ENCODE measurements at regions not wholly inside any gene's neighbourhood (a gene's known extent, or its start where the extent isn't known, plus 50 kb on each side); places are given as distances from the start of the nearest gene placed in this dataset.

DNA sequence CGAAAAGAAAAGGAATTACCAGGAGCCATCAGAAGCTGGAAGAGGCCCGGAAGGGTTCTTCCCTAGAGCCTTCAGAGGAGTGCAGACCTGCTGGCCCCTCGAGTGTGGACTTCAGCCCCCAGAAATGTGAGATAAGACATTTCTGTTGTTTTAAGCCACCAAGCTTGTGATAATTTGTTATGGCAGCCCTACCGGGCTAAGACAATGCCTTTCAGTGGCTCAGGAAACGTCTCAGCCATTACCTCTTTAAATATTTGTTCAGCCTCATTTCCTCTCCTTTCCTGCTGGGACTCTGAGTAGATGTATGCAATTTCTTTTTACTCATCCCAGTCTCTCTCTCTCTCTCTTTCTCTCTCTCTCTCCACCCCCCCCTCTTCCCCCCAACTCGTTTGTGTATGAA lies 174.7 kb upstream of the GRB10 start:
- no peaks in the 10 kb centered on the region for H3K79me2 ChIP-seq (ENCODE audit: insufficient read depth, low read length)
- H3K9ac ChIP-seq (ENCODE audit: low read depth, low read length, poor library complexity, severe bottlenecking), result no peak overlapping the region
- H2AFZ ChIP-seq (ENCODE audit: low read length), result no peak overlapping the region
- no peak overlapping the region for H3K4me3 ChIP-seq (ENCODE audit: low read length, poor library complexity, severe bottlenecking)
- no peaks in the 10 kb centered on the region for H3K36me3 ChIP-seq (ENCODE audit: insufficient read depth, low read length)
- H3K27me3 ChIP-seq (ENCODE audit: insufficient read depth, low read length, poor library complexity, severe bottlenecking), result no peaks in the 10 kb centered on the region
- H3K9me2 ChIP-seq (replicated peaks; ENCODE audit: low read depth, low read length), result no peaks in the 10 kb centered on the region
- H3K4me1 ChIP-seq (ENCODE audit: insufficient read depth, low read length, poor library complexity, severe bottlenecking), result peaks cover 8% of the 10 kb centered on the region
- H4K20me1 ChIP-seq (ENCODE audit: insufficient read depth, low read length, poor library complexity, severe bottlenecking), result no peaks in the 10 kb centered on the region
- no peaks in the 10 kb centered on the region for H3K9me3 ChIP-seq (ENCODE audit: insufficient read depth, low read depth, low read length)
- TF ChIP-seq EZH2phosphoT487 (IDR thresholded peaks at IDR 0.05; ENCODE audit: borderline replicate concordance), result no peak
- TF ChIP-seq, protein P1, sequence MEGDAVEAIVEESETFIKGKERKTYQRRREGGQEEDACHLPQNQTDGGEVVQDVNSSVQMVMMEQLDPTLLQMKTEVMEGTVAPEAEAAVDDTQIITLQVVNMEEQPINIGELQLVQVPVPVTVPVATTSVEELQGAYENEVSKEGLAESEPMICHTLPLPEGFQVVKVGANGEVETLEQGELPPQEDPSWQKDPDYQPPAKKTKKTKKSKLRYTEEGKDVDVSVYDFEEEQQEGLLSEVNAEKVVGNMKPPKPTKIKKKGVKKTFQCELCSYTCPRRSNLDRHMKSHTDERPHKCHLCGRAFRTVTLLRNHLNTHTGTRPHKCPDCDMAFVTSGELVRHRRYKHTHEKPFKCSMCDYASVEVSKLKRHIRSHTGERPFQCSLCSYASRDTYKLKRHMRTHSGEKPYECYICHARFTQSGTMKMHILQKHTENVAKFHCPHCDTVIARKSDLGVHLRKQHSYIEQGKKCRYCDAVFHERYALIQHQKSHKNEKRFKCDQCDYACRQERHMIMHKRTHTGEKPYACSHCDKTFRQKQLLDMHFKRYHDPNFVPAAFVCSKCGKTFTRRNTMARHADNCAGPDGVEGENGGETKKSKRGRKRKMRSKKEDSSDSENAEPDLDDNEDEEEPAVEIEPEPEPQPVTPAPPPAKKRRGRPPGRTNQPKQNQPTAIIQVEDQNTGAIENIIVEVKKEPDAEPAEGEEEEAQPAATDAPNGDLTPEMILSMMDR (conservative IDR thresholded peaks at IDR 0.05; ENCODE audit: low read length), result no peak
- H3F3A ChIP-seq (ENCODE audit: low read depth), result no peaks in the 10 kb centered on the region
- H3K4me2 ChIP-seq (ENCODE audit: low read depth, low read length, poor library complexity, severe bottlenecking), result no peak overlapping the region

DNA sequence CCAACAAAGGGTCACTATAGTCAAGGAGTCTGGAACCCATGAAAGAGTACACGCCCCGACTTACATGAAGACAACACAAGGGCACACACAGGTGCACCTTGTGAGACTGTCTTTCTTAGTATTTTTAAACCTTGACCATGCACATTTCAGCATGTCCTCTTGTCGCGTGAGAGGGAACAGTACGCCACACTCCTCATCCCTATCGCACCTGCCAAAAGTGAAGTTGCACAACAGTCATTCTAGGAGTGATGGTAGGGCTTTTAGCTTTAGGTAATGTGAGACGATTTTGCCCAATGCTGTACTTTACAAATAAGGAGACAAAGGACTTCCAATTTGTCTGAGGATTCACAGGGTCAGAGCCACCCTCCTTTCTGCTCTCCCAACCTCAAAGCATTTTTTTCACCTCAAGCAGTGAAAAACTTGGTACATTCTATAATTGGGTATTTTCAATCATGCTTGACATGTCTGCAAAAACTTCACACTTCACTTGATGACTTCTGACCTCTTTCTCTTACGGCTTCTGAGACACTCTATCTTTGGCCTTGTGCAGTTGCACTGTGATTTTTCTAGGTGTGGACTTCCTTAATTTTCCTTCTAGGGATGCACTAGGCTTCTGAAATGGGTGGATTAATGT lies 173.9 kb upstream of the GRB10 start:
- TF ChIP-seq, protein P1 (conservative IDR thresholded peaks at IDR 0.05; ENCODE audit: low read length), result no peak
- TF ChIP-seq EZH2phosphoT487 (IDR thresholded peaks at IDR 0.05; ENCODE audit: borderline replicate concordance), result no peak
- no peak overlapping the region for H3K4me3 ChIP-seq (ENCODE audit: low read length, poor library complexity, severe bottlenecking)
- no peaks in the 10 kb centered on the region for H3K36me3 ChIP-seq (ENCODE audit: insufficient read depth, low read length)
- peaks cover 8% of the 10 kb centered on the region for H3K4me1 ChIP-seq (ENCODE audit: insufficient read depth, low read length, poor library complexity, severe bottlenecking)
- H3K27me3 ChIP-seq (ENCODE audit: insufficient read depth, low read length, poor library complexity, severe bottlenecking), result no peaks in the 10 kb centered on the region
- H3K4me2 ChIP-seq (ENCODE audit: low read depth, low read length, poor library complexity, severe bottlenecking), result no peak overlapping the region
- H2AFZ ChIP-seq (ENCODE audit: low read length), result no peak overlapping the region
- H3K9me2 ChIP-seq (replicated peaks; ENCODE audit: low read depth, low read length), result no peaks in the 10 kb centered on the region
- H3K9ac ChIP-seq (ENCODE audit: low read depth, low read length, poor library complexity, severe bottlenecking), result no peak overlapping the region
- no peaks in the 10 kb centered on the region for H3K9me3 ChIP-seq (ENCODE audit: insufficient read depth, low read depth, low read length)
- H4K20me1 ChIP-seq (ENCODE audit: insufficient read depth, low read length, poor library complexity, severe bottlenecking), result no peaks in the 10 kb centered on the region
- no peaks in the 10 kb centered on the region for H3F3A ChIP-seq (ENCODE audit: low read depth)
- no peaks in the 10 kb centered on the region for H3K79me2 ChIP-seq (ENCODE audit: insufficient read depth, low read length)

GRCh38 chr7:50954716-50955115 lies 172.0 kb upstream of the GRB10 start:
- Histone ChIP-seq H3K79me2 (ENCODE audit: insufficient read depth, low read length) (no peaks in the 10 kb centered on the region), H3K4me2 (ENCODE audit: low read depth, low read length, poor library complexity, severe bottlenecking) (no peak overlapping the region), H3K4me1 (ENCODE audit: insufficient read depth, low read length, poor library complexity, severe bottlenecking) (peaks cover 8% of the 10 kb centered on the region), H3K27me3 (ENCODE audit: insufficient read depth, low read length, poor library complexity, severe bottlenecking) (no peaks in the 10 kb centered on the region), H3K4me3 (ENCODE audit: low read length, poor library complexity, severe bottlenecking) (no peak overlapping the region), H3K9me3 (ENCODE audit: insufficient read depth, low read depth, low read length) (no peaks in the 10 kb centered on the region), H2AFZ (ENCODE audit: low read length) (no peak overlapping the region), H3K9me2 (replicated peaks; ENCODE audit: low read depth, low read length) (no peaks in the 10 kb centered on the region), H3F3A (ENCODE audit: low read depth) (no peaks in the 10 kb centered on the region), H3K36me3 (ENCODE audit: insufficient read depth, low read length) (no peaks in the 10 kb centered on the region), H3K9ac (ENCODE audit: low read depth, low read length, poor library complexity, severe bottlenecking) (no peak overlapping the region), H4K20me1 (ENCODE audit: insufficient read depth, low read length, poor library complexity, severe bottlenecking) (no peaks in the 10 kb centered on the region)
- TF ChIP-seq, protein P1 (conservative IDR thresholded peaks at IDR 0.05; ENCODE audit: low read length), result no peak
- TF ChIP-seq EZH2phosphoT487 (IDR thresholded peaks at IDR 0.05; ENCODE audit: borderline replicate concordance), result no peak

Measured in Loucy (cell line).